Stimulated activated CD4-positive, alpha-beta T cell treated with anti-CD3 and anti-CD28 coated beads, Interleukin-4, amount 100 ng/mL, for 1 hour (primary cell): ENCODE measurements at regions not wholly inside any gene's neighbourhood (a gene's known extent, or its start where the extent isn't known, plus 50 kb on each side); places are given as distances from the start of the nearest gene placed in this dataset.
A peak's percentile ranks its signal among the peaks of the same experiment; 100 is the strongest.

Experiments
- DNase-seq: peaks from one replicate; pipeline ENCODE4 v3.0.0-alpha.2; 2020

- DNase-seq: no peak
Observed at GRCh38 chr15:39161096-39161495, 419.8 kb upstream of the THBS1 start.

- DNase-seq: no peak
Observed at GRCh38 chr15:39165020-39165706, 415.7 kb upstream of the THBS1 start.

GRCh38 chr15:39167164-39168058 lies 413.5 kb upstream of the THBS1 start:
- DNase-seq: no peak

- DNase-seq: peak; percentile 13
Observed at GRCh38 chr15:39171944-39172368, 408.9 kb upstream of the THBS1 start.

- no peak for DNase-seq
Observed at GRCh38 chr15:39172380-39173281, 408.2 kb upstream of the THBS1 start.

GRCh38 chr15:39173426-39173825 lies 407.5 kb upstream of the THBS1 start:
- DNase-seq: no peak

GRCh38 chr15:39174332-39174731 lies 406.5 kb upstream of the THBS1 start:
- DNase-seq: no peak

GRCh38 chr15:39176030-39176429 lies 404.8 kb upstream of the THBS1 start:
- no peak for DNase-seq

GRCh38 chr15:39177561-39177960 lies 403.3 kb upstream of the THBS1 start:
- DNase-seq: no peak

GRCh38 chr15:39180030-39180429 lies 400.8 kb upstream of the THBS1 start:
- no peak for DNase-seq

GRCh38 chr15:39180483-39180933 lies 400.4 kb upstream of the THBS1 start:
- no peak for DNase-seq

- no peak for DNase-seq
Observed at GRCh38 chr15:39181056-39181747, 399.7 kb upstream of the THBS1 start.

- DNase-seq: no peak
Observed at GRCh38 chr15:39181940-39182339, 398.9 kb upstream of the THBS1 start.

GRCh38 chr15:39183164-39183881 lies 397.6 kb upstream of the THBS1 start:
- no peak for DNase-seq

- DNase-seq: no peak
Observed at GRCh38 chr15:39184701-39185390, 396.0 kb upstream of the THBS1 start.

GRCh38 chr15:39188314-39188713 lies 392.6 kb upstream of the THBS1 start:
- DNase-seq: no peak

- DNase-seq: no peak
Observed at GRCh38 chr15:39188930-39189329, 391.9 kb upstream of the THBS1 start.

- no peak for DNase-seq
Observed at GRCh38 chr15:39191871-39192291, 389.0 kb upstream of the THBS1 start.

GRCh38 chr15:39192351-39192750 lies 388.5 kb upstream of the THBS1 start:
- no peak for DNase-seq

- DNase-seq: no peak
Observed at GRCh38 chr15:39192979-39193560, 387.8 kb upstream of the THBS1 start.

- no peak for DNase-seq
Observed at GRCh38 chr15:39193611-39194010, 387.3 kb upstream of the THBS1 start.
